HFF-Myc (cell line): ENCODE measurements at regions not wholly inside any gene's neighbourhood (a gene's known extent, or its start where the extent isn't known, plus 50 kb on each side); places are given as distances from the start of the nearest gene placed in this dataset.
"Not testable (repeated sequence)": the region's sequence is repeated elsewhere in the genome, so short reads cannot be mapped to it uniquely, and the experiment has no call there.

Experiments
- DNase-seq: peaks from one replicate; pipeline ENCODE4 v3.0.0-alpha.2; 2011; ENCODE audit warnings: low read depth; ENCODE audit errors: extremely low read depth
- H3K4me3 ChIP-seq: replicated peaks from 2 replicates; pipeline ENCODE4 v1.5.1; 2011; ENCODE audit warnings: low read depth, mild to moderate bottlenecking, control low read depth, low read length
- CTCF ChIP-seq: IDR thresholded peaks from 2 replicates; pipeline ENCODE4 v1.5.1; 2012; ENCODE audit warnings: mild to moderate bottlenecking, low read depth, low read length, control low read depth; ENCODE audit errors: missing control alignments

GRCh38 chrX:64580605-64581004 lies 185.4 kb upstream of the MTMR8 start:
- DNase-seq, result no peak
- no peak for TF ChIP-seq CTCF
- no peak overlapping the region for H3K4me3 ChIP-seq

GRCh38 chrX:64580035-64580434 lies 184.8 kb upstream of the MTMR8 start:
- TF ChIP-seq CTCF, result no peak
- no peak overlapping the region for H3K4me3 ChIP-seq
- no peak for DNase-seq

- no peak for TF ChIP-seq CTCF
- DNase-seq, result no peak
- H3K4me3 ChIP-seq, result no peak overlapping the region
These were observed 175.8 kb upstream of the MTMR8 start for GRCh38 chrX:64571011-64571410.

DNA sequence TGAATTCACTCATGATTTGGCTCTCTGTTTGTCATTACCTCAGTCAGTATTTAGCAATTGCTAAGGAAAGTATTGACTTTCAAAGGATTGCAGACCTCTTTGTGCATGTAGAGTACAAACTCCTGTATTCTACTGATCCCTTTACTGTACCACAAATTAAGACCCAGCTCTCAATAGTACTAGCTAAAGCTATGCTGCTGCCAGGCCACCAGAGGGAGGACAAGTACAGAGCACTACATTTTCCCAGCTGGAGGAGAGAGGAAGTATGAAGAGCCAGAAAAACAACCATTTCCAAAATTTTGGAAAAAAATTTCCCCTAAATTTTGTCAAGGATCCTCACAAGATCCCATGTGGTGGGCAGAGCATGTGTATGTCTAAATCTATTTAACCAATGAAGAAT lies 175.0 kb upstream of the MTMR8 start:
- DNase-seq, result no peak
- no peak overlapping the region for H3K4me3 ChIP-seq
- peak; percentile 3 for TF ChIP-seq CTCF

DNA sequence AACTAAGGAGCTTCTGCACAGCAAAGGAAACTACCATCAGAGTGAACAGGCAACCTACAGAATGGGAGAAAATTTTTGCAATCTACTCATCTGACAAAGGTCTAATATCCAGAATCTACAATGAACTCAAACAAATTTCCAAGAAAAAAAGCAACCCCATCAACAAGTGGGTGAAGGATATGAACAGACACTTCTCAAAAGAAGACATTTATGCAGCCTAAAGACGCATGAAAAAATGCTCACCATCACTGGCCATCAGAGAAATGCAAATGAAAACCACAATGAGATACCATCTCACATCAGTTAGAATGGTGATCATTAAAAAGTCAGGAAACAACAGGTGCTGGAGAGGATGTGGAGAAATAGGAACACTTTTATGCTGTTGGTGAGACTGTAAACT lies 170.1 kb upstream of the MTMR8 start:
- not testable (repeated sequence) for H3K4me3 ChIP-seq, DNase-seq

- not testable (repeated sequence) for DNase-seq, H3K4me3 ChIP-seq
These were observed 154.0 kb upstream of the MTMR8 start for GRCh38 chrX:64549236-64549635.

DNA sequence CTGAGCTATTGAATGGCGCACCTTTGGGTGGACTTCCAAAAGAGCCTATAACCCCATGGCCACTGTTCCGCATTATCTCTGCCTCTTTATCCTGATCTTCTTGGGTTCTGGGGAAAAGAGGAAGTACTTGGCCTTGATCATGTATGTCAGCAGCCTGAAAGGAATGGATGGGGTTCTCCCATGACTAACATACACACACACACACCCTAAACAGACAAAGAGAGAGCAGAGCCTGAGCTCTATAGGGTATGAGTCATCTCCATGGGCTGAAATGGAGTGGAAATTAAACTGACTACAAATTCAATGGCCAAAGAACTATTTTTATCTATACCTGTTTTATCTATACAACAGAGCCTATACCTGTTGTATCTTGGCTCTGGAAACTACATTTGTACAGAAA lies 141.5 kb upstream of the MTMR8 start:
- H3K4me3 ChIP-seq, result no peak overlapping the region
- DNase-seq, result no peak
- TF ChIP-seq CTCF, result no peak
